A549 (cell line): ENCODE measurements at regions not wholly inside any gene's neighbourhood (a gene's known extent, or its start where the extent isn't known, plus 50 kb on each side); places are given as distances from the start of the nearest gene placed in this dataset.

ENCODE experiments used
- CTCF ChIP-seq: fragments of >200 bp; sonication (Bioruptor Twin); formaldehyde crosslinking; IDR thresholded peaks from 3 replicates; pipeline ENCODE4 v1.5.1; 2016
- POLR2AphosphoS2 ChIP-seq: conservative IDR thresholded peaks from 2 replicates; pipeline ENCODE4 v1.6.1; 2012; ENCODE audit warnings: low read length, improper control_type of control experiment, inconsistent platforms
- SREBF2 ChIP-seq: fragments of 450-650 bp; IDR thresholded peaks from 2 replicates; pipeline ENCODE4 v1.6.1; 2014; ENCODE audit warnings: mild to moderate bottlenecking, moderate library complexity
- TF ChIP-seq, protein P1 (sequence below): IDR thresholded peaks from 2 replicates; pipeline ENCODE4 v1.6.1; 2012

DNA sequence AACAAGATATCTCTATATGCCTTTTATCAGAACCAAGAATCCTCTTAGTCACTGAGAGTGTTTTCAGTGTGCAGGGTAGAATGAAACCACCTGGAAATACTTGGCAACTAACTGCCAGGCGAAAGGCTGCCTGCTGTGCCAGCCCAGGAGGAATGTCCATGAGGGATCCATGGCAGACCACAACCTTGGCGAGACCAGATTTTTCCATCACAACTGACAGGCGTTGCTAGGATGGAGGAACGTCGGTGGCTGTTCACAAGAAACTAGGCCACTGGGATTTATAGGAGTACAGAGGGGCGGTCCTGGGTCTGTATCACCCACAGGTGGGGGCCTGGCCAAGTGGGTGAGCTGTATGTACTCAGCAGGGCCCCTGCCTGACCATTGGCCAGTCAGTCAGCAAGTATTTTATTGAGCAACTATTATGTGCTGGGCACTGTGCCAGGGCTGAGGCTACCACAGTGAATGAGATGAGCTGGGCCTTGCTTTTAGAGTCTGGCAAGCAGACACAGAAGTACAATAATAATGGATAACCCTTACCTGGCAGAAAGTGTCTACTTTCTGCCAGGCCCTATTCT lies 199.4 kb downstream of the FOXD2 start:
- no peak for TF ChIP-seq CTCF
- TF ChIP-seq POLR2AphosphoS2: no peak
- TF ChIP-seq, protein P1, sequence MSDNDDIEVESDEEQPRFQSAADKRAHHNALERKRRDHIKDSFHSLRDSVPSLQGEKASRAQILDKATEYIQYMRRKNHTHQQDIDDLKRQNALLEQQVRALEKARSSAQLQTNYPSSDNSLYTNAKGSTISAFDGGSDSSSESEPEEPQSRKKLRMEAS: no peak
- TF ChIP-seq SREBF2: no peak
